Neural crest cell (in vitro differentiated cells): ENCODE measurements at regions not wholly inside any gene's neighbourhood (a gene's known extent, or its start where the extent isn't known, plus 50 kb on each side); places are given as distances from the start of the nearest gene placed in this dataset.
"Not testable (repeated sequence)": the region's sequence is repeated elsewhere in the genome, so short reads cannot be mapped to it uniquely, and the experiment has no call there.

Source experiments
- DNase-seq: peaks from one replicate; pipeline ENCODE4 v3.0.0; 2021; ENCODE audit warnings: low read depth, mixed read lengths, low spot score
- H3K27ac Mint-ChIP-seq: one replicate; pipeline ENCODE4 v1.8.0; 2021; ENCODE audit warnings: mild to moderate bottlenecking, mixed read lengths; ENCODE audit not compliant: unreplicated experiment
- H3K27me3 Mint-ChIP-seq: 2 replicates; pipeline ENCODE4 v1.8.0; 2021; ENCODE audit warnings: low read depth, mild to moderate bottlenecking, mixed read lengths
- H3K36me3 Mint-ChIP-seq: 2 replicates; pipeline ENCODE4 v1.8.0; 2021; ENCODE audit warnings: low read depth, mild to moderate bottlenecking, mixed read lengths
- H3K4me1 Mint-ChIP-seq: 2 replicates; pipeline ENCODE4 v1.8.0; 2021; ENCODE audit warnings: mixed read lengths
- H3K4me3 Mint-ChIP-seq: one replicate; pipeline ENCODE4 v1.8.0; 2021; ENCODE audit warnings: mild to moderate bottlenecking, mixed read lengths
- H3K9me3 Mint-ChIP-seq: 2 replicates; pipeline ENCODE4 v1.8.0; 2021; ENCODE audit warnings: mixed read lengths

GRCh38 chr21:9958791-9959190 lies 562.6 kb upstream of the TPTE start:
- H3K27me3 Mint-ChIP-seq, H3K4me3 Mint-ChIP-seq, DNase-seq, H3K4me1 Mint-ChIP-seq, H3K27ac Mint-ChIP-seq, H3K9me3 Mint-ChIP-seq, H3K36me3 Mint-ChIP-seq: not testable (repeated sequence)

GRCh38 chr21:9959220-9959964 lies 562.0 kb upstream of the TPTE start:
- DNase-seq, H3K4me1 Mint-ChIP-seq, H3K27me3 Mint-ChIP-seq, H3K36me3 Mint-ChIP-seq, H3K9me3 Mint-ChIP-seq, H3K4me3 Mint-ChIP-seq, H3K27ac Mint-ChIP-seq: not testable (repeated sequence)

DNA sequence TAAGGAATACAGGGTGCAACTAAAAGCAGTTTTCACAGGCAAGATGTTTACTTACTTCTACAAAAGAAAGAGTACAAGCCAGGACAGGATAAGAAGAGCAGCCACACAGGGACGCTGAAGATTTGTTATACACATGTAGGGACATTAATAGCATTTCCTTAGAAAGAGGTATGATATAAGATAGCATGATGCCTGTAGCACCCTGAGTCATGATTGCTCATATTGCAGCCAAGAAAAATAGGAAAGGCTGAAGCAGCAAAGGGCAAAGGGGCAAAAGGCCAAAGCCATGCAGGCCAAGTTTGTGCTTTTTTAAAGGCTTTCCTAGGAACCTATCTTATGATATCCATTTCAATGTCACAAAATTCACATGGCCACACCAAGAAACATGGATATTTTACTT lies 552.0 kb upstream of the TPTE start:
- H3K4me3 Mint-ChIP-seq, H3K27ac Mint-ChIP-seq, H3K36me3 Mint-ChIP-seq, H3K4me1 Mint-ChIP-seq, H3K27me3 Mint-ChIP-seq, DNase-seq: not testable (repeated sequence)
- H3K9me3 Mint-ChIP-seq = peaks cover 17% of the 10 kb centered on the region

- H3K4me3 Mint-ChIP-seq, H3K27ac Mint-ChIP-seq, DNase-seq, H3K27me3 Mint-ChIP-seq, H3K36me3 Mint-ChIP-seq, H3K4me1 Mint-ChIP-seq: not testable (repeated sequence)
- H3K9me3 Mint-ChIP-seq = peaks cover 14% of the 10 kb centered on the region
These were observed 549.4 kb upstream of the TPTE start for GRCh38 chr21:9972018-9972417.

DNA sequence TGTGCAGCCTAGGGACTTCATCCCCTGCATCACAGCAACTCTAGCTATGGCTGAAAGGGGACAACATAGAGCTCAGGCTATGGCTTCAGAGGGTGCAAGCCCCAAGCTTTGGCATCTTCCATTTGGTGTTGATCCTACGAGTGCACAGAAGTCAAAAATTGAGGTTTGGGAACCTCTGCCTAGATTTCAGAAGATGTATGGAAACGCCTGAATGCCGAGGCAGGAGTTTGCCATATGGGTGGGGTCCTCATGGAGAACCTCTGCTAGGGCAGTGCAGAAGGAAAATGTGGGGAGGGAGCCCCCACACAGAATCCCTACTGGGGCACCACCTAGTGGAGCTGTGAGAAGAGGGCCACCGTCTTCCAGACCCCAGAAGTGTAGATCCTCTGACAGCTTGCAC lies 543.0 kb upstream of the TPTE start:
- not testable (repeated sequence) for H3K27me3 Mint-ChIP-seq, H3K4me3 Mint-ChIP-seq, H3K4me1 Mint-ChIP-seq, DNase-seq, H3K36me3 Mint-ChIP-seq, H3K27ac Mint-ChIP-seq
- H3K9me3 Mint-ChIP-seq = peaks cover 16% of the 10 kb centered on the region

DNA sequence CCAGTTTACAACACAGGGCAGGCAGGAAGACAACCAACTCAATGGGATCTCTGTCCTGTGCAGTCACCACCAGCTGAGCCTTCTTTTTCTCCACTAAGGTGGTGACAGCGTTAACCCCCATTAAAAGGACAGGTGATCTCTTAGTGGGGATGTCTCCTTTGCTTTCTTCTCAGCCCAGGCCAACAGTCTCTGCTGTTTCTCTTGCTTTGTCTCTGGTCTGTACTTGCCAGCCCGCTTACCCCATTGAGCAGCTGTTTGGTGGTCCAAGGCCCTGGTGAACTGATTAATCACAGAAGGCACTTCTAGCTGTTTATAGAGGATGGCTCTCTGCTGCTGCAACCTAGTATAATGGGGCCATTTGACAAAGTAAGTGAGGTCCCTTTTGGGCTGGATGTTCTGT lies 523.9 kb upstream of the TPTE start:
- peaks cover 13% of the 10 kb centered on the region for H3K9me3 Mint-ChIP-seq
- not testable (repeated sequence) for H3K27me3 Mint-ChIP-seq, H3K4me1 Mint-ChIP-seq, H3K27ac Mint-ChIP-seq, H3K4me3 Mint-ChIP-seq, DNase-seq, H3K36me3 Mint-ChIP-seq

GRCh38 chr21:10002762-10003313 lies 518.5 kb upstream of the TPTE start:
- peaks cover 23% of the 10 kb centered on the region for H3K9me3 Mint-ChIP-seq
- H3K4me1 Mint-ChIP-seq, H3K4me3 Mint-ChIP-seq, H3K27me3 Mint-ChIP-seq, DNase-seq, H3K36me3 Mint-ChIP-seq, H3K27ac Mint-ChIP-seq: not testable (repeated sequence)

GRCh38 chr21:10005791-10006190 lies 515.6 kb upstream of the TPTE start:
- H3K36me3 Mint-ChIP-seq, DNase-seq, H3K27ac Mint-ChIP-seq, H3K4me3 Mint-ChIP-seq, H3K4me1 Mint-ChIP-seq, H3K27me3 Mint-ChIP-seq: not testable (repeated sequence)
- H3K9me3 Mint-ChIP-seq = peaks cover 16% of the 10 kb centered on the region

- not testable (repeated sequence) for H3K36me3 Mint-ChIP-seq, H3K27ac Mint-ChIP-seq, H3K4me1 Mint-ChIP-seq, H3K27me3 Mint-ChIP-seq, DNase-seq, H3K4me3 Mint-ChIP-seq
- H3K9me3 Mint-ChIP-seq = peaks cover 16% of the 10 kb centered on the region
These were observed 504.4 kb upstream of the TPTE start for GRCh38 chr21:10016991-10017390.

GRCh38 chr21:10017757-10018156 lies 503.6 kb upstream of the TPTE start:
- H3K27me3 Mint-ChIP-seq, H3K27ac Mint-ChIP-seq, DNase-seq, H3K4me3 Mint-ChIP-seq, H3K4me1 Mint-ChIP-seq, H3K36me3 Mint-ChIP-seq: not testable (repeated sequence)
- peaks cover 13% of the 10 kb centered on the region for H3K9me3 Mint-ChIP-seq

GRCh38 chr21:10021462-10021861 lies 499.9 kb upstream of the TPTE start:
- H3K27ac Mint-ChIP-seq, DNase-seq, H3K4me1 Mint-ChIP-seq, H3K27me3 Mint-ChIP-seq, H3K4me3 Mint-ChIP-seq: not testable (repeated sequence)
- Mint-ChIP-seq H3K36me3 (peaks cover 10% of the 10 kb centered on the region), H3K9me3 (peaks cover 18% of the 10 kb centered on the region)

DNA sequence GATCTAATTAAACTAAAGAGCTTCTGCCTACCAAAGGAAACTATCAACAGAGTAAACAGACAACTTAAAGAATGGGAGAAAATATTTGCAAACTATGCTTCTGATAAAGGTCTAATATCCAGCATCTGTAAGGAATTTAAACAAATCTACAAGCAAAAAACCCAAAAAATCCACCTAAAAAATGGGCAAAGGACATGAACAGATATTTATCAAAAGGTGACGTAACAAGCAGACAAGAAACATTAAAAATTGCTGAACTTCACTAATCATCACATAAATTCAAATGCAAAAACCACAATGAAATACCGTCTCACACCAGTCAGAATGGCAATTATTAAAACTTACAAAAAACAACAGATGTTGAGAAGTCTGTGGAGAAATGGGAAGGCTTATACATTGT lies 498.6 kb upstream of the TPTE start:
- H3K4me3 Mint-ChIP-seq, H3K27ac Mint-ChIP-seq, DNase-seq, H3K9me3 Mint-ChIP-seq, H3K27me3 Mint-ChIP-seq, H3K4me1 Mint-ChIP-seq, H3K36me3 Mint-ChIP-seq: not testable (repeated sequence)
